HG03066 (cell line): ENCODE measurements at regions not wholly inside any gene's neighbourhood (a gene's known extent, or its start where the extent isn't known, plus 50 kb on each side); places are given as distances from the start of the nearest gene placed in this dataset.

Experiments used
- ATAC-seq: cut with Tn5 transposase; IDR thresholded peaks from one replicate; pipeline ENCODE4 v1.9.1; 2021; ENCODE audit warnings: low read depth; ENCODE audit not compliant: unreplicated experiment

DNA sequence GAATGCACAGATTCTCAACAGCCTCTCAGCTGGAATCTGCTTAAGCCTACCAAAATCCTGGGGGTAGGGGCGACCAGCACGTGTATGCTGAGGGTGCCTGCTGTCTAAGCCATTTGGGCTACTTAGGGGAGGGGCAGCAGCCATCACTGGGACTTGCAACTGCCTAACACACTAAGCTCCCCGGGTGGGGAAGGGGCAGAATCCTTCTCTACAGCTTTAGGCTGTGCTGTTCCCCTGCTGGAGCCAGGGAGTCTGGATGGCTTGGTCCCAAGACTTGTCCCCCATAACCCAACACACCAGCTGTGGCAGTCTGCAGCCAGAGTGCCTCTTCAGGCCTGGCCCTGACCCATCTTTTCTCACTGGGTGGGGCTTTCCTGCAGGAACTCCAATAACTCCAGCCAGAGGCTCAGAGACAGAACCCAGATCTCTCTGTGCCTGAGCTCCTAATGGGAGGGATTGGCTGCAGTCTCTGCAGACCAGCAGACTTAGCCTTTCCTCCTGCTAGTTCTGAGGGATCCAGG is 305.4 kb upstream of the RND3 start:
- ATAC-seq: no peak

DNA sequence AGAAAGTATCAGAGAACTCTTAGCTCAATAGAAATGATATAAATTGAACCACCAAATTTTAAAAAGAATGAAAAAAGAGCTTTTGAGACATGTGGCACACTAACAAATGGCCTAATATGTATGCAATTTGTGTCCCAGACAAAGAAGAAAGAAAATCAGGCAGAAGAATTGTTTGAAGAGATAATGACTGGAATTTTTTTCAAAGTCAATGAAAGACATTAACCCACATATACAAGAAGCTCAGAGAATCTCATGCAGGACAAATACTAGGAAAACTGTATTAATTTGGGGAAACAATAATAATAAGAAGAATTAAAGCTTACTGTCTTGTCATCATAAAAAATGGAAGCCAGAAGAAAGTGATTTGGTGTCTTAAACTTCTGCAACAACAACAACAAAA is 304.1 kb upstream of the RND3 start:
- ATAC-seq: no peak

GRCh38 chr2:150789376-150789905 is 302.0 kb upstream of the RND3 start:
- ATAC-seq: no peak

GRCh38 chr2:150788426-150789140 is 301.1 kb upstream of the RND3 start:
- ATAC-seq: no peak

DNA sequence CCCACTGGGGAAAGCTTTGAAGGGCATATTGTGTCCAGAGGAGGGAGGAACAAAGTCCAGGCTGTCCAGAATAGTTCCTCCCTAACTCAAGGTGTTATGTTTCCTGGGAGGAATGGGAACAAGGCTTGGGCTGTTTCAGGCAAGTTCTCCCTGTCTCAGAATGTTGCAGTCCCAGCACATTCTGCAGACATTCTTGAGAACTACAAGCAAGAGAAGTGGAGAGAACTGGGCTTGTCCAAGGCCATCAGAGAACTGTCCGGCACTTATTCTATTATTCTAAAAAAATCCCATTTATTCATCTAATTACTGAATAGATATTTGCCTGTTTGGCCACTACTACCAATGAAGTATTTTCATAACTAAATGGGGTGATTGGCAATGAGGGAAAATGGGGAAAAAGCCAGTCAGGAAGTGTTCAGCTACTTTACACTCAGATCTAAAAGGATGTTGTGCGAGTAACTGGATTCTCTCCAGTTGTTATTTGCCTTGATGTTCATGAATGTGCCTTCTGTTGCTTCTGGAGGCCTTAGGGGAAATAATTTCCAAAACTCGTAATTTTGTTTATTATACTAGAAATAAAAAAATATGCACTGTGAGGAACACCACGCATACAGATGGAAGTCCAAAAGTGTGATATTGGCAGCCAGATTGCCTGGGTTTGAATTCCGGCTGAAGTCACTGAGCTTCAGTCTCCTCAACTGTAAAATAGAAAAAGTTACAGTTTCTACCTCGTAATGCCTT is 300.1 kb upstream of the RND3 start:
- ATAC-seq: no peak

DNA sequence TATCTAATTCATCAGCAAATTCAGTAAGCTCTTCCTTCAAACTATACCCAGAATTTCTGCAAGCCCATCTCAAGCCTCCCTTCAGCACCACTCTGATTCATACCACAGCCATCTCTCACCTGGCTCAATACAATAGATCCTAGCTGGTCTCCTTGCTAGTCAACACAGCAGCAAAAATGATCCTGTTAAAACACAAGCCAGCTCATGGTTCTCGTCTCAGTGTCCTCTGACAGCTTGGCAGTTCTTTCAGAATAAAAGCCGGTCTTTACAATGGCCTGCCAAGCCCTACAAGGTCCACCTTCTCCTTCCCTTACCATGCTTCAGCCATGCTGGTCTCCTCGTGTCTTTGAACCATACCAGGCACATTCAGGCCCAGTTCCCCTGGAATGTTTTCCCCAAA is 296.9 kb upstream of the RND3 start:
- no peak for ATAC-seq

GRCh38 chr2:150783896-150784295 is 296.4 kb upstream of the RND3 start:
- ATAC-seq: no peak

DNA sequence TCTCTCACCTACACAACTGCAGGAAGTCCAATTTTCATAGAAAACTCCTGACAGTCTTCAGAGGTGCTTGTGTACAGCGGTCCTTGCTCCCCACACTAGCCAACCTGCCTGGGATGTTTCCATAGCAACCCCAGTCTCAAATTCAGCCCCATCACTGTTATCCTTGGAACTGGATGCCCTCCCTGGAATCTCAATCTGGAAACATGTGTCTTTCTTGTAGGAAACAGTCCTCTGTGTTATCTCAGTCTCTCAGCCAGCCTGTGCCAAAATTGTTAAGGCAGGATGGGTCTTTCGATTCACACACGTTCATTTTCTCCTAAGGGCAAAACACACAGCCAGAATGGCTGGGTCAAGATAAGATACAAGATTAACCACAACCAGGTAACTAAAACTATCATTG is 295.5 kb upstream of the RND3 start:
- no peak for ATAC-seq

- no peak for ATAC-seq
Observed at GRCh38 chr2:150782613-150783012, 295.1 kb upstream of the RND3 start.

DNA sequence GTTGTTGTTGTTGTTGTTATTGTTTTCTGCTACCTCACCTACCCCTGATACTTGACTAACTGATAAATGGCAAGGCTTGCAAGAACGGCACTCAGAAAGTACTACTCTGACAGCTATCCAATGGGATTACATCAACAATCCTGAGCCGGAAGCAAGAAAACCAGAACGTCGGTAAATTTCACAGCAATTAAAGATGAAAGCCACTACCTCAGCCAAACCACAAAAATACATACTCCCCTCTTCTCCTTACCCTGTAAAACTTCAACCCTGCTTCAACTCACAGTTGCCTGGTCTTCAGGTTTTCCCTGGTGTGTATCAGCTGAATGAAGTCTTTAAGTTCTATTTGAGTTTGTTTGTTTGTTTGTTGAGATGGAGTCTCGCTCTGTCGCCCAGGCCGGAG is 293.7 kb upstream of the RND3 start:
- no peak for ATAC-seq

GRCh38 chr2:150778828-150779227 is 291.4 kb upstream of the RND3 start:
- no peak for ATAC-seq

- ATAC-seq: no peak
Observed at GRCh38 chr2:150769421-150769820, 282.0 kb upstream of the RND3 start.

- no peak for ATAC-seq
Observed at GRCh38 chr2:150767991-150768746, 280.7 kb upstream of the RND3 start.

DNA sequence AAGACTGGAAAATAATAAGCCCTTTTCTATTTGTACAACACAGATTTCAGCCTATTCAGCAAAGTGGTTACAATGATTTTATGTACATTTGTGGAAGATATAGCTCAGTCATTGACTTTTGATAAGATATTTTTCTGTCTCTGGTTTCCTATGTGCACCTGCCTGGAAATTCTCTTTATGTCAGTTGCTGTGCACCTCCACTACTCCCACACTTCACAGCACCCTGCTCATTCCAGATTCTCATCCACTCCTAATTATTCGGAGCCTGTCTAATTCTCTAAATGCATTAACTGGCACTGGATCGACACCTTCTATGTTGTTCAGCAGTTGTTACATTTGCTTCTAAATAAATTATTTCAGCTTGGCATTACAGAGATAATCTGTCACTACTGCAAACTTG is 275.1 kb upstream of the RND3 start:
- ATAC-seq: no peak

GRCh38 chr2:150759531-150759930 is 272.1 kb upstream of the RND3 start:
- ATAC-seq: no peak

DNA sequence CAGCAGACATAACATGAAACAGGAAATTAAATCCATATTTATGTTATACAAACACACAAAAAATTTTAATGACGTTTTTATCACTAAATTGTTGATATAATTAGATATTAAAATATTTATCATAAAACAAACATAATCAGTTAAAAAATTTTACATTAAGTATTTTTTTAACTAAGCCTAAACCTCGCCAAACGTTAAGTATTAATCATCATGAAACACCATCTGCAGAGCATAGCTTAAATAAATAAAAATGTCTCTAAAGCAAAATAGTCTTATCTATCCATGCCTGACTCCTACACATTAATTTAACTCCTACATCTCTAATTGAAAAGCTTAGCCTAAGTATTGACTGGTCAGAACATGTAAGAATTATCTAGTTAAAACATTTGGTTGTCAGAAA is 271.6 kb upstream of the RND3 start:
- no peak for ATAC-seq

- no peak for ATAC-seq
Observed at GRCh38 chr2:150752229-150752628, 264.8 kb upstream of the RND3 start.

GRCh38 chr2:150750720-150751119 is 263.3 kb upstream of the RND3 start:
- ATAC-seq: no peak

GRCh38 chr2:150742094-150742493 is 254.6 kb upstream of the RND3 start:
- no peak for ATAC-seq

- no peak for ATAC-seq
Observed at GRCh38 chr2:150735894-150736498, 248.5 kb upstream of the RND3 start.
